ENCODE measurements at regions not wholly inside any gene's neighbourhood (a gene's known extent, or its start where the extent isn't known, plus 50 kb on each side); places are given as distances from the start of the nearest gene placed in this dataset.
A peak's percentile ranks its signal among the peaks of the same experiment; 100 is the strongest.

GRCh38 chr2:106274668-106275067 is 80.6 kb upstream of the UXS1 start (continued):
- TF ChIP-seq MAX (CRISPR knock-in tag; IDR thresholded peaks at IDR 0.05) (no peak), FOXP1 (CRISPR knock-in tag; IDR thresholded peaks at IDR 0.05; ENCODE audit: borderline replicate concordance) (no peak), ATF2 (CRISPR knock-in tag; IDR thresholded peaks at IDR 0.05; ENCODE audit: borderline replicate concordance, low read depth) (no peak), ZNF263 (CRISPR knock-in tag; IDR thresholded peaks at IDR 0.05; ENCODE audit: low read depth) (no peak), ZNF512 (CRISPR knock-in tag; IDR thresholded peaks at IDR 0.05; ENCODE audit: borderline replicate concordance) (no peak), RELA (CRISPR knock-in tag; IDR thresholded peaks at IDR 0.05; ENCODE audit: borderline replicate concordance) (no peak), ZNF317 (CRISPR knock-in tag; IDR thresholded peaks at IDR 0.05; ENCODE audit: borderline replicate concordance, low read depth) (no peak), GRHL2 (CRISPR knock-in tag; IDR thresholded peaks at IDR 0.05; ENCODE audit: insufficient replicate concordance, severe bottlenecking) (no peak)

- ATAC-seq = peak; percentile 73
- H3K27ac Mint-ChIP-seq = peak overlapping the region; percentile 90
Measured at GRCh38 chr2:106272216-106272807, 78.2 kb upstream of the UXS1 start.

GRCh38 chr2:106270471-106270891 is 76.4 kb upstream of the UXS1 start:
- no peak for ATAC-seq
- H3K4me3 Mint-ChIP-seq = peak overlapping the region; percentile 73
- peaks cover 17% of the 10 kb centered on the region for H3K4me1 Mint-ChIP-seq
- H3K27me3 Mint-ChIP-seq (ENCODE audit: low read depth) = peaks cover 30% of the 10 kb centered on the region
- POLR2A ChIA-PET = no interaction called here
- H3K36me3 Mint-ChIP-seq = peaks cover 8% of the 10 kb centered on the region
- CTCF ChIA-PET = interaction anchor here (1.0 to 1.7 kb wide), 3 partner anchors 105 to 293 kb away, joined by 3 to 4 read pairs (median 3); no protein-coding TSS in a partner anchor
- no peak overlapping the region for H3K27ac Mint-ChIP-seq
- DNase-seq (ENCODE audit: low spot score) = no peak
- H3K9me3 Mint-ChIP-seq = peaks cover 18% of the 10 kb centered on the region
- no peak for TF ChIP-seq ZNF281 (CRISPR knock-in tag; IDR thresholded peaks at IDR 0.05)
- no peak for TF ChIP-seq ATF3 (CRISPR knock-in tag; conservative IDR thresholded peaks at IDR 0.05)
- TF ChIP-seq ZNF671 (CRISPR knock-in tag; IDR thresholded peaks at IDR 0.05) = no peak
- no peak for TF ChIP-seq OVOL2 (CRISPR knock-in tag; IDR thresholded peaks at IDR 0.05; ENCODE audit: borderline replicate concordance)
- no peak for TF ChIP-seq PRDM15 (CRISPR knock-in tag; IDR thresholded peaks at IDR 0.05)
- TF ChIP-seq FOXP1 (CRISPR knock-in tag; IDR thresholded peaks at IDR 0.05; ENCODE audit: borderline replicate concordance) = no peak
- TF ChIP-seq ZNF423 (CRISPR knock-in tag; IDR thresholded peaks at IDR 0.05) = no peak
- no peak for TF ChIP-seq FOXK1 (CRISPR knock-in tag; IDR thresholded peaks at IDR 0.05)
- no peak for TF ChIP-seq USF2 (CRISPR knock-in tag; IDR thresholded peaks at IDR 0.05)
- no peak for TF ChIP-seq GTF2I (CRISPR knock-in tag; conservative IDR thresholded peaks at IDR 0.05)
- TF ChIP-seq ZNF138 (CRISPR knock-in tag; conservative IDR thresholded peaks at IDR 0.05) = no peak

More at GRCh38 chr2:106272216-106272807, 78.2 kb upstream of the UXS1 start:
- ChIA-PET CTCF (no interaction called here), POLR2A (no interaction called here)
- Mint-ChIP-seq H3K36me3 (peaks cover 8% of the 10 kb centered on the region), H3K4me3 (no peak overlapping the region), H3K9me3 (peaks cover 18% of the 10 kb centered on the region), H3K4me1 (peaks cover 17% of the 10 kb centered on the region), H3K27me3 (ENCODE audit: low read depth) (peaks cover 30% of the 10 kb centered on the region)
- TF ChIP-seq USF2 (CRISPR knock-in tag; IDR thresholded peaks at IDR 0.05) = no peak
- TF ChIP-seq GABPB1 (CRISPR knock-in tag; IDR thresholded peaks at IDR 0.05) = peak; percentile 66; the same call in 1 of the 2 replicates
- DNase-seq (ENCODE audit: low spot score) = no peak
